GM12892 (cell line): ENCODE measurements at regions not wholly inside any gene's neighbourhood (a gene's known extent, or its start where the extent isn't known, plus 50 kb on each side); places are given as distances from the start of the nearest gene placed in this dataset.

Source experiments
- DNase-seq: peaks from one replicate; pipeline ENCODE4 v3.0.0; 2011; ENCODE audit not compliant: insufficient read length
- FAIRE-seq: peaks from 2 replicates; lab custom pipeline; 2011; peaks lifted over from hg19 to GRCh38; lab: Jason Lieb, UNC
- POLR2A ChIP-seq: IDR thresholded peaks from 2 replicates; pipeline ENCODE4 v1.6.1; 2011; ENCODE audit warnings: low read depth, low read length, control low read depth
- POLR2AphosphoS5 ChIP-seq: IDR thresholded peaks from 2 replicates; pipeline ENCODE4 v1.6.1; 2011; ENCODE audit warnings: low read depth, low read length, control low read depth
- TAF1 ChIP-seq: IDR thresholded peaks from 2 replicates; pipeline ENCODE4 v1.6.1; 2011; ENCODE audit warnings: low read depth, mild to moderate bottlenecking, control low read depth, low read length, borderline replicate concordance

- TF ChIP-seq POLR2A (no peak), POLR2AphosphoS5 (no peak), TAF1 (no peak)
- DNase-seq (no peak), FAIRE-seq (no peak)
These were observed 1030.4 kb upstream of the CNTN5 start for GRCh38 chr11:97990162-97990920.

DNA sequence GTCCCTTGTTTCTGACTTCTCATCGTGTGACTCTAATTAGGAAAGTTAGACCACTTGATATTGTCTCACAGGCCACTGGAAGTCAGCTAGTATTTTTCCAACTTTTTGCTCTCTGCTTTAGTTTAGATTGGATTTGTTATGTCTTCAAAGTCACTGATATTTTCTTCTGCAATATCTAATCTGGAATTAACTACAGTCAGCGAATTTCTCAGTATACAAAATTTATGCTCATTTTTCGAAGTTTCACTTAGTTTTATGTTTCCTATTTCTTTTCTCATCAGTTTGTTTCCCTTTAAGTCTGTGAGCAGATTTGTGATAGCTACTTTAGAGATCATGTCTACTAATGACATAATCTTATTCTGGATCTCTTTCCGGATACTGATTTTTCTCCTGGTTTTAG, 1027.2 kb upstream of the CNTN5 start:
- TF ChIP-seq TAF1 (no peak), POLR2AphosphoS5 (no peak), POLR2A (no peak)
- no peak for DNase-seq
- FAIRE-seq = no peak

DNA sequence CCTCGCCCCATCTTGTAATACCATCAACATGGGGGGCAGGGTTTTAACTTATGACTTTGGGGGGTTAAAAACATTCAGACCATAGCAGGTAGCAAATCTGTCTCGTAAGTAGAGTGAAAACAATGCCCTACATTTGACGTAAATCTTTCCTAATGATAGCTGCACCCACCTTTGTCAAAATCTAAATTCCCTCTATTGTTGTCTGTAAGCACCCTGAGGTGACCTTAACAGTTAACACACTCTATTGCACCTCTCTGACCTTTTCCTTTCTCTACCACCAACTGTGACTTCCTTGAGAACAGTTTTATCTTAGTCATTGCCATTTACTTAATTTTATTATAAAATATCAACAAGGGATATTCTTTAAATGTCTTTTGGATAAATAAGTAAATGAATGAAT, 1024.9 kb upstream of the CNTN5 start:
- TF ChIP-seq POLR2A (no peak), TAF1 (no peak), POLR2AphosphoS5 (no peak)
- FAIRE-seq = no peak
- no peak for DNase-seq

DNA sequence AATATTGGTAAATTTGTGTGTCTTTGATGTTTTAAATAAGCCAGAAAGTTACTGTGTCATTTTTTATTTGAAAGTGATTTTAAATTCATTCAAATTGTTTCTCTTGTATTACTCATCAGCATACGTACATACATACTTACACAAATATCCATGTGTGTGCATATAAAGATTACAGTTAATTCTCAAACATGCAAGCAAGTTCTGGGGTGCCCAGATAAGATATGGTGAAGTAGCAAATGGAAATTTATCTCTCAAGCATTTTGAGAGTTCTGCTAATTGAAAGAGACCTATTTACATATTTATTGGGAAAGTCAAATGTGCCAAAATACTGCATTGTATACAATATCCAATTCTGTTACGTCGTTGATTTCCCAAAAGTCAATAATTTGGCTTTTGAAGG, 1024.0 kb upstream of the CNTN5 start:
- no peak for FAIRE-seq
- TF ChIP-seq POLR2A (no peak), POLR2AphosphoS5 (no peak), TAF1 (no peak)
- DNase-seq = no peak

DNA sequence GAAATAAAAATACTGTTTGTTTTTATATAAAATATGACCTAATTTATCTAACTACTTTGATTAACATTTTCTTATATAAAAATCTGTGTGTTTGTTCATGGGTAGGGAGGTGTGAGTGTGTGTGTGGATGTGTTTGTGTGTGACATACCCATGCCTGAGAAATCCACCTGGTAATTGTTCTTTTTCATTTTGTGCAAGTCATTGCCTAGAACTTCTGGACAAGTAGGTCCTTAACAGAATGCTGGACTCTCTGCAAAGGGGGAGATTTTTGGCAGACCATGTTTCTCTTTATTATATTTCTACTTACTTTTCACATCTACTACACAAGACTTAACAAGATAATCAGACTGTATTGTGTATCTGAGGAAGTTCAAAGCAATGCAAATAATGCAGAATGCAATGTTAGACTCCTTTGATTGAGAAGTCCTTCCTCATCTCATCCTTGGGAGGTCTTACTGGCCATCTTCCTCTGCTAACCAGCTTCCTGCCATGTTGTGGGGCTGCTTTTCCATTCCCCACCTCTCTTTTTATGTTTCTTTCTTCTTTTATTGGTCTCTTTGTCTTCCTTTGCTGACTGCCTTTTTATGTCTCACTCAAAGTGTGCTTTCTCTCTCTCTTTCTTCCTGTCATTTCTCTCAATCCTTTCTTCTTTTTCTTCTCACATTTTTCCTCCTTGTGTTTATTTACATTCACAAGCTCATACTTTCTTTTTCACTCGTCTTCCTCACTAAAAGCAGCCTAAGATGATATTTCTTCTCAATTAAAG, 1017.0 kb upstream of the CNTN5 start:
- TF ChIP-seq TAF1 = no peak
- no peak for TF ChIP-seq POLR2A
- no peak for TF ChIP-seq POLR2AphosphoS5
- FAIRE-seq = no peak
- DNase-seq = no peak

GRCh38 chr11:98007072-98007471, 1013.7 kb upstream of the CNTN5 start:
- no peak for FAIRE-seq
- no peak for TF ChIP-seq TAF1
- no peak for TF ChIP-seq POLR2A
- no peak for TF ChIP-seq POLR2AphosphoS5
- no peak for DNase-seq

GRCh38 chr11:98027652-98028051, 993.1 kb upstream of the CNTN5 start:
- no peak for TF ChIP-seq TAF1
- TF ChIP-seq POLR2AphosphoS5 = no peak
- no peak for TF ChIP-seq POLR2A
- no peak for FAIRE-seq
- DNase-seq = no peak

DNA sequence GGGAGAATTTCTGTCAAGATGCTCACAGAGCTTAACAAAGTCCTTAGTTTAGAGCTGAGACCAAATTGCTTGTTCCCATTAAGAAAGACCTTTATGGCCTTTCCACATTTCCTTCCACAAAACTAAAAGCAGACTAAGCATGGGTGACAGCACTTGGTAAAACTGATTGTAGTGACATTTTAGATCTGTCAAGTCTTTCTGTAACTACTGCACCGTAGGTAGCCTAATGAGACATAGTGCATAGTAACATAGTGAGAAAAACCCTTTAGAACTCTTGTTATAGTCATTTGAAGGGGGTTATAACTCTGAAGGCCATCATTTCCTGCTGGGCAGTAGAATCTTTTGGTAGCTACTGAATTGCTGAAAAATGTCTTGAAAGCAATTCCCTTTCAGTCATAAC, 990.9 kb upstream of the CNTN5 start:
- no peak for TF ChIP-seq POLR2A
- TF ChIP-seq TAF1 = no peak
- no peak for TF ChIP-seq POLR2AphosphoS5
- no peak for FAIRE-seq
- DNase-seq = no peak

- FAIRE-seq = no peak
- TF ChIP-seq POLR2AphosphoS5 (no peak), POLR2A (no peak), TAF1 (no peak)
- no peak for DNase-seq
These were observed 983.9 kb upstream of the CNTN5 start for GRCh38 chr11:98036810-98037209.

GRCh38 chr11:98040061-98040808, 980.5 kb upstream of the CNTN5 start:
- no peak for DNase-seq
- TF ChIP-seq POLR2A = no peak
- no peak for TF ChIP-seq POLR2AphosphoS5
- no peak for TF ChIP-seq TAF1
- FAIRE-seq = no peak

- TF ChIP-seq TAF1 = no peak
- no peak for TF ChIP-seq POLR2AphosphoS5
- TF ChIP-seq POLR2A = no peak
- no peak for DNase-seq
- FAIRE-seq = no peak
These were observed 973.1 kb upstream of the CNTN5 start for GRCh38 chr11:98047647-98048046.

GRCh38 chr11:98053851-98054250, 966.9 kb upstream of the CNTN5 start:
- no peak for FAIRE-seq
- no peak for DNase-seq
- TF ChIP-seq POLR2A (no peak), TAF1 (no peak), POLR2AphosphoS5 (no peak)
